NB4 (cell line): ENCODE measurements at regions not wholly inside any gene's neighbourhood (a gene's known extent, or its start where the extent isn't known, plus 50 kb on each side); places are given as distances from the start of the nearest gene placed in this dataset.

Experiments
- CTCF ChIP-seq: IDR thresholded peaks from one replicate; pipeline ENCODE4 v1.5.1; 2012; ENCODE audit warnings: low read depth, low read length
- MAX ChIP-seq: IDR thresholded peaks from 2 replicates; pipeline ENCODE4 v1.6.1; 2011; ENCODE audit warnings: low read depth, low read length
- POLR2A ChIP-seq: IDR thresholded peaks from 2 replicates; pipeline ENCODE4 v1.6.1; 2011; ENCODE audit warnings: mild to moderate bottlenecking; ENCODE audit not compliant: insufficient read length; ENCODE audit errors: extremely low read depth

DNA sequence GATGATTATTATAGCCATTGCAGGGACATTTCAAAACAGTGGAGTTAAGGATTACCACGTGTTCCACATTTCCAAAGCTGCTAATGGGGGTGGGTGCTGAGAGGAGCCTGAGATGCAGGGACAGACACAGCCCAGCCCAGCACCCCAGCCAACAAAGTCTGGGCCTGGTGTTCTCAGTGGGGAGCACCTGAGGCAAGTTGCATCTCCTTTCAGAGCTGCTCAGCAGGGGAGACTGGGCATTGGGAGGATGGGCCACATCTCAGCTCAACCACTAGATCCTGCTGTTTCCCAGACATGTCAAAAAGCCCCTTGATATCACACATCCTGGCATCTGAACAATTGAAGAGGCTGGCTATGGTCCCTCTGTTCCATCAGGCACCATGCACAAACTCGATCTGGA, 458.0 kb upstream of the KIRREL3 start:
- TF ChIP-seq CTCF: no peak
- no peak for TF ChIP-seq POLR2A
- no peak for TF ChIP-seq MAX
